ENCODE measurements at regions not wholly inside any gene's neighbourhood (a gene's known extent, or its start where the extent isn't known, plus 50 kb on each side); places are given as distances from the start of the nearest gene placed in this dataset.

DNA sequence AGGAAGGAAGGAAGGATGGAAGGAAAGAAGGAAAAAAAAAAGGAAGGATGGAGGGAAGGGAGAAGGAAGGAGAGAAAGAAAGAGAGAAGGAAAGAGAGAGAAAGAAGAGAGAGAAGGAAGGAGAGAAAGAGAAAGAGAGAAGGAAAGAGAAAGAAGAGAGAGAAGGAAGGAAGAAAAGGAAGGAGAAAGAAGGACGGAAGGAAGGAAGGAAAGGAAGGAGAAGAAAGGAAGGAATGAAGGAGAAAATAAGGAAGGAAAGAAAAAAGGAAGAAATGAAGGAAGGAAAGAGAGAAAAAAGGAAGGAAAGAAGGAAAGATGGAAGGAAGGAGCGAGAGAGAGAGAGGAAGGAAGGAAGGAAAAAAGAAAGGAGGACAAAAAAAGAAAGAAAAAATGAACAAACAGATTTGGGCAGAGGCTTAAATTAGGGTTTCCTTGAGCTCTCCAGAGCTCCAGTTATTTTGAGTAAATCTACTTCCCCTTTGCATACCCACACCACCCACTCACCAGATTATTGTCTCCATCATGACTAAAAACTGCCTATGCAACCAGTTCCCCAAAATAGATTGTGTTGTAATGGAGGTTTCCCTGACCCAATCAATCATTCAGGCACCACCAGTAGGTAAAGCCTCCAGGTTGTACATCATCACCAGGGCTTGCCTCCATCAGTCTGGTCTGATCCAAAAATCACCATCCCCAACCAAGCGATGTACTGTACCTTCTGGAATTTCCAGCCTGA, 1722.9 kb upstream of the PCDH10 start:
- DNase-seq (ENCODE audit: low read depth) = no peak
- H3K4me3 ChIP-seq (ENCODE audit: low read depth, low read length) = no peak overlapping the region
- TF ChIP-seq CTCF (IDR thresholded peaks at IDR 0.05; ENCODE audit: insufficient read depth, low read length) = no peak

GRCh38 chr4:131427000-131427399, 1722.1 kb upstream of the PCDH10 start:
- no peak overlapping the region for H3K4me3 ChIP-seq (ENCODE audit: low read depth, low read length)
- DNase-seq (ENCODE audit: low read depth) = no peak
- TF ChIP-seq CTCF (IDR thresholded peaks at IDR 0.05; ENCODE audit: insufficient read depth, low read length) = no peak

DNA sequence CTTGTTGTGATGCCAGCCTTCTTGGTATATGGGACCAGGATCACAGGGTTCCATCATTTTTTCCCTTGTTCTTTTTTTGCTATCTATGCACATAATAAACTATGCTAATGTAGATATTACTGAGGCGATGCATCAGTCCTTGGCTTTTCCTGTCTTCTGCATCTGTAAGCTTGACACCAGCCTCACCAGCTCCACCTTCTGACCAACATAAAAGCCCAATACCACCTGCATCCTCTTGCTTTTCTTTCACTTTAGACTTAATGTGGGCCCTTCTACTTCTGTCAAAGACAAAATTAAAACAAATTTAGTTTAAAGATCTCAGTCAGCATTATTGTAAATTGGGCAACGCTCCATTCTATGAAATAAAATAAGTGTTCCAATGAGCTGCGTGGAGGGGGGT, 1718.8 kb upstream of the PCDH10 start:
- TF ChIP-seq CTCF (IDR thresholded peaks at IDR 0.05; ENCODE audit: insufficient read depth, low read length) = no peak
- no peak for DNase-seq (ENCODE audit: low read depth)
- H3K4me3 ChIP-seq (ENCODE audit: low read depth, low read length) = no peak overlapping the region

GRCh38 chr4:131441004-131441688, 1707.9 kb upstream of the PCDH10 start:
- no peak for TF ChIP-seq CTCF (IDR thresholded peaks at IDR 0.05; ENCODE audit: insufficient read depth, low read length)
- DNase-seq (ENCODE audit: low read depth) = no peak

DNA sequence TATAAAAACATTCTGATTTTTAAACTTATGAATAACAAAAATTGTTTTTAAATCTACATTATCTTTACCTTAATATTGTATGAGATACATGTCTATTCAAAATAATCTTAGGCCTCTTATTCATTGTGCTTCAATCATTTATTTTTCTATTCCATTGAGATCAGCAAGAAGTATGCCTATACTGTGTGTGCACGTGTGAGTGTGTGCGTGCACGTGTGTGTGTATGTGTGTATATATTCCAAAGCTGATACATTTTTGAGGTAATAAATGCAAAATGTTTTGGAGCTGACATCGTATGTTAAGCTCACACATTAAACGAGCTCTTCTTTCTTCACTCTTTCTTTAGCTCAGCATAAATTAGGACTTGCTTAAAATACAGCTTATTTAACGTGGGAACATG, 1701.2 kb upstream of the PCDH10 start:
- TF ChIP-seq CTCF (IDR thresholded peaks at IDR 0.05; ENCODE audit: insufficient read depth, low read length) = no peak
- DNase-seq (ENCODE audit: low read depth) = no peak
- no peak overlapping the region for H3K4me3 ChIP-seq (ENCODE audit: low read depth, low read length)

More at GRCh38 chr4:131441004-131441688, 1707.9 kb upstream of the PCDH10 start:
- H3K4me3 ChIP-seq (ENCODE audit: low read depth, low read length) = no peak overlapping the region

DNA sequence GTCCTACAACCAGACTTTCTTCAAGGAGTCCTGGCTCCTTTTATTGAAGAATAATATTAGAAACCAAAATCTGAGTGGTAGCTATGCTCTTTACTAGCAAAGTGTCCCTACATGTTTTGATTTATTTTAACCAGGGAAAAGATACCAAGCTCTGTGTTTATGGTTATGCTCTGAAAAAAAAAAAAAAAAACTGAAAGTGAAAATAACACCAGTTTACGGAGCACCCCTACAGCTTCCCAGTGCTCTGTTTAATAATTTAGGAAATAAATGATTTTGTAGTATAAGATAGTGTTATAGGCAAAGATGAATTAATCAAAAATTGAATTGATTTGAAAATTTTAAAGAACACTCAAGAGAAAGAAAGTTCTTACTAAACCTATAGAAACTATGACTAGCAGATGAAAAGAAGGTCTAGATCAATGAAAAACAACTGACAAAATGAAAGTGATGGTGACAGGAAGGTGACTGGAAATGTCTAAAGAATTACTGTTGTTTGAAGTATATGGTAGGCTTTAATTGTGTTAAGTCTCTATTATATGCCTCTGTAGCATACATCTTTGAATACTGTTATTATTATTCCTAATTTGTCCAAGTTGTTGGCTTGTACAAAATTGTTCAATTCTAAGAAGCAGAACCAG, 1698.4 kb upstream of the PCDH10 start:
- no peak overlapping the region for H3K4me3 ChIP-seq (ENCODE audit: low read depth, low read length)
- no peak for TF ChIP-seq CTCF (IDR thresholded peaks at IDR 0.05; ENCODE audit: insufficient read depth, low read length)

More for the DNA sequence above, 1698.4 kb upstream of the PCDH10 start:
- no peak for DNase-seq (ENCODE audit: low read depth)
